SK-N-SH treated with all-trans-retinoic acid at 6 μM for 48 hours (cell line): ENCODE measurements at regions not wholly inside any gene's neighbourhood (a gene's known extent, or its start where the extent isn't known, plus 50 kb on each side); places are given as distances from the start of the nearest gene placed in this dataset.

Experiments used
- ARNTL ChIP-seq: fragments of 450-650 bp; formaldehyde crosslinking; IDR thresholded peaks from 2 replicates; pipeline ENCODE4 v1.5.0; 2020; ENCODE audit warnings: low read depth, mild to moderate bottlenecking, moderate library complexity, borderline replicate concordance
- ISL1 ChIP-seq: fragments of 250-450 bp; sonication (Bioruptor Pico); IDR thresholded peaks from 2 replicates; pipeline ENCODE4 v2.1.2; 2022; ENCODE audit warnings: mild to moderate bottlenecking, moderate library complexity
- ZFP3 ChIP-seq: fragments of 250-450 bp; sonication (Bioruptor Pico); IDR thresholded peaks from 2 replicates; pipeline ENCODE4 v1.5.0; 2020; ENCODE audit warnings: mild to moderate bottlenecking, moderate library complexity
- ZFP30 ChIP-seq: fragments of 450-650 bp; formaldehyde crosslinking; IDR thresholded peaks from 2 replicates; pipeline ENCODE4 v1.5.0; 2022; ENCODE audit warnings: mild to moderate bottlenecking, moderate library complexity
- ZNF565 ChIP-seq: fragments of 450-650 bp; formaldehyde crosslinking; conservative IDR thresholded peaks from 2 replicates; pipeline ENCODE4 v1.5.0; 2020; ENCODE audit warnings: low read depth, mild to moderate bottlenecking, moderate library complexity

GRCh38 chr11:112580864-112581263 is 320.2 kb upstream of the PLET1 start:
- no peak for TF ChIP-seq ZFP30 (CRISPR knock-in tag)
- no peak for TF ChIP-seq ISL1
- no peak for TF ChIP-seq ZNF565
- TF ChIP-seq ZFP3 (CRISPR knock-in tag) = no peak
- TF ChIP-seq ARNTL (CRISPR knock-in tag) = no peak
